GM23248 (cell line): ENCODE measurements at regions not wholly inside any gene's neighbourhood (a gene's known extent, or its start where the extent isn't known, plus 50 kb on each side); places are given as distances from the start of the nearest gene placed in this dataset.

Experiments
- DNase-seq: peaks from one replicate; pipeline ENCODE4 v3.0.0-alpha.2; 2015
- H2AFZ ChIP-seq: fragments of 200-600 bp; sonication (generic); 2 replicates; pipeline ENCODE4 v1.6.1; 2016; ENCODE audit warnings: antibody characterized with exemption
- H3F3A ChIP-seq: fragments of 200-600 bp; sonication (generic); 2 replicates; pipeline ENCODE4 v1.6.1; 2016; ENCODE audit warnings: mild to moderate bottlenecking, antibody characterized with exemption, mixed run types; ENCODE audit not compliant: insufficient read depth
- H3K27ac ChIP-seq: fragments of 200-600 bp; sonication (generic); 2 replicates; pipeline ENCODE4 v1.5.1; 2016; ENCODE audit warnings: mild to moderate bottlenecking
- H3K27me3 ChIP-seq: fragments of 200-600 bp; sonication (generic); replicated peaks from 2 replicates; pipeline ENCODE4 v1.6.1; 2016; ENCODE audit warnings: mild to moderate bottlenecking; ENCODE audit not compliant: insufficient read depth
- H3K36me3 ChIP-seq: fragments of 200-600 bp; sonication (generic); 2 replicates; pipeline ENCODE4 v1.6.1; 2016; ENCODE audit warnings: low read depth, mild to moderate bottlenecking
- H3K4me1 ChIP-seq: fragments of 200-600 bp; sonication (generic); 2 replicates; pipeline ENCODE4 v1.6.1; 2016; ENCODE audit warnings: mild to moderate bottlenecking; ENCODE audit not compliant: insufficient read depth
- H3K4me2 ChIP-seq: fragments of 200-600 bp; sonication (generic); one replicate; pipeline ENCODE4 v1.6.1; 2016; ENCODE audit warnings: mild to moderate bottlenecking; ENCODE audit not compliant: unreplicated experiment
- H3K4me3 ChIP-seq: fragments of 200-600 bp; sonication (generic); 2 replicates; pipeline ENCODE4 v1.5.1; 2016; ENCODE audit warnings: mild to moderate bottlenecking
- H3K79me2 ChIP-seq: fragments of 200-600 bp; sonication (generic); 2 replicates; pipeline ENCODE4 v1.6.1; 2016; ENCODE audit warnings: mild to moderate bottlenecking; ENCODE audit not compliant: insufficient read depth
- H3K9ac ChIP-seq: fragments of 200-600 bp; sonication (generic); 2 replicates; pipeline ENCODE4 v1.6.1; 2016; ENCODE audit warnings: mild to moderate bottlenecking
- H3K9me2 ChIP-seq: fragments of 200-600 bp; sonication (generic); 2 replicates; pipeline ENCODE4 v1.6.1; 2016; ENCODE audit warnings: mixed run types, mild to moderate bottlenecking, moderate library complexity; ENCODE audit not compliant: insufficient read depth
- H3K9me3 ChIP-seq: fragments of 200-600 bp; sonication (generic); one replicate; pipeline ENCODE4 v1.6.1; 2017; ENCODE audit warnings: low read depth
- H4K20me1 ChIP-seq: fragments of 200-600 bp; sonication (generic); 2 replicates; pipeline ENCODE4 v1.6.0; 2016; ENCODE audit not compliant: insufficient read depth
- EZH2 ChIP-seq: fragments of 200-600 bp; sonication (generic); IDR thresholded peaks from 2 replicates; pipeline ENCODE4 v1.6.1; 2018; ENCODE audit warnings: antibody characterized with exemption, mild to moderate bottlenecking; ENCODE audit not compliant: insufficient read depth, poor library complexity, severe bottlenecking
- EZH2phosphoT487 ChIP-seq: fragments of 200-600 bp; sonication (generic); IDR thresholded peaks from 2 replicates; pipeline ENCODE4 v1.6.1; 2018; ENCODE audit warnings: antibody characterized with exemption, moderate library complexity, mild to moderate bottlenecking, low read depth; ENCODE audit not compliant: insufficient read depth
- WGBS, 2 experiments: methylation state at CpG; one replicate each; pipeline ENCODE4 v1.1.6; 2015 to 2017; ENCODE audit warnings: low lambda C conversion rate in 2 of 2, low coverage in 1 of 2; ENCODE audit errors: missing lambda C conversion rate in 2 of 2; 5-methylcytosine and 5-hydroxymethylcytosine counted together
- in situ Hi-C: fragments of 300-500 bp; cut with MboI; formaldehyde crosslinking; loops from 2 replicates; pipeline ENCODE4 v1.15.0; 2020

DNA sequence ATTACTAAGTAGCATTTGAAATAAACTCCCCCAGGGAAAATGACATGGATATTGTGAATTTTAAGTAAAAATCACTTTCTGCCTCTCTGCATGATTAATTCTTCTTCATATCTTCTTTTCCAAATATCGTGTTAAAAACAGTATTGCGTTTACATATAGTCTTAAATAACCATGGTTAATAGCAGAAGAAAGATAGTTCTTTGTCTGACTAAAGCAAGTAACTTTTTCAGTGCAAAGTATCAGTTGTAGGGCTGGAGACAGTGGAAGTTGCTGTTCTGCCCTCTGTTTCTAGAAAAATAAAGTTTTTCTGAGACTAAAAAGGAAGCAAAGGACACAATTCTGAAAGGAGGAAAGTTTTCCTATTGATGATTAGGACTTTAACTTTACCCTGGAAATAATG, 330.2 kb downstream of the NDFIP2 start:
- Histone ChIP-seq H3F3A (peaks cover 8% of the 10 kb centered on the region; the same call in 1 of the 2 replicates), H3K9ac (no peak overlapping the region), H3K4me1 (peaks cover 13% of the 10 kb centered on the region; the same call in 1 of the 2 replicates), H3K36me3 (no peaks in the 10 kb centered on the region), H3K4me3 (no peak overlapping the region), H3K79me2 (no peaks in the 10 kb centered on the region), H4K20me1 (no peaks in the 10 kb centered on the region), H3K27me3 (no peaks in the 10 kb centered on the region), H3K27ac (no peak overlapping the region), H3K4me2 (no peak overlapping the region), H3K9me2 (no peaks in the 10 kb centered on the region), H2AFZ (no peak overlapping the region), H3K9me3 (no peaks in the 10 kb centered on the region)
- in situ Hi-C loops = no loop called here
- TF ChIP-seq EZH2 = no peak
- TF ChIP-seq EZH2phosphoT487 = no peak
- WGBS, 2 experiments = 88 to 98% methylated on average over 2 of the region's 2 CpGs
- DNase-seq = no peak

DNA sequence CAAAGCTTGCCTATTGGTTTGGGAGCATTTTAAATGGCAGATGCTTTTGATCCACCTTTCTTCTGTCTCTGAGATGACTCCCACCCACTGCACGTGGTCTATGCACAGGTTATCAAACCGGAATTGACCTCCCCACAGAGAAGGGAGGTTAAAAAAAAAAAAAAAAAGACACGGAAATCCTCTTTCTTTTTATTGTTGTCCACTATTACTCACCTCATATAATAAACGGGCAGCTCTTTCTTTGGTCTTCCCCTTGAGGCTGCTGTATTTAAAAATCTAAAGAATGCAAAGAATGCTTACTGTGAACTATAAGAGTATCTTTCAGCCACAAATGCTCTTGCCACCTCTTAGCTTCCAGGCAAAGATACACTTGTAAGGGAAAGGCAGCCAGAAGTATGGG, 329.7 kb downstream of the NDFIP2 start:
- Histone ChIP-seq H3K9ac (no peak overlapping the region), H3K4me3 (no peak overlapping the region), H3K27ac (no peak overlapping the region), H3K9me2 (no peaks in the 10 kb centered on the region), H3K79me2 (no peaks in the 10 kb centered on the region), H4K20me1 (no peaks in the 10 kb centered on the region), H3K36me3 (no peaks in the 10 kb centered on the region), H3K27me3 (no peaks in the 10 kb centered on the region), H3K9me3 (no peaks in the 10 kb centered on the region), H3K4me1 (peaks cover 13% of the 10 kb centered on the region; the same call in 1 of the 2 replicates), H2AFZ (no peak overlapping the region), H3K4me2 (no peak overlapping the region), H3F3A (peaks cover 8% of the 10 kb centered on the region; the same call in 1 of the 2 replicates)
- DNase-seq = peak; percentile 48
- 21 to 35% methylated on average over 4 of the region's 4 CpGs for WGBS, 2 experiments
- no peak for TF ChIP-seq EZH2
- TF ChIP-seq EZH2phosphoT487 = no peak
- in situ Hi-C loops = no loop called here

DNA sequence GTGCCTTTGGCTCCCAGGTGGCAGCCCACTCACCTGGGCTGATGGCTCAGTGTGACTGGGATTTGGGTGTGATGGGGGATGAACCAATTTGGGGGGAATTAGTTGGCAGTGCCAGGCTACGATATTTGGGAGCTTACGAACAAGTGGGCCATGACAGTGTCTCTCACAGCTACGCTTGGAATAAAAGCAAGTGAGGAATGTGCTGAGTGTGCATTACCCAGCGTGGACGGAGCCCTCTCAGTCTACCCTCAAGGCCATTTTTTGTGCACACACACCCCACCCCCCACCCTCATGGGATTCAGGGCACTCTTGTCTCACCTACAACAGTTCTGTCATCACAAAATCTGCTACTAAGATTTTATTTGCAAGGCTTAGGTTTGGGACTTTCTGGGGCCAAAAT, 329.1 kb downstream of the NDFIP2 start:
- in situ Hi-C loops = no loop called here
- Histone ChIP-seq H3K4me2 (no peak overlapping the region), H3K9ac (no peak overlapping the region), H3K9me3 (no peaks in the 10 kb centered on the region), H3K9me2 (no peaks in the 10 kb centered on the region), H3K27me3 (no peaks in the 10 kb centered on the region), H3K4me3 (no peak overlapping the region), H3K4me1 (peaks cover 13% of the 10 kb centered on the region; the same call in 1 of the 2 replicates), H4K20me1 (no peaks in the 10 kb centered on the region), H3K79me2 (no peaks in the 10 kb centered on the region), H3F3A (peaks cover 8% of the 10 kb centered on the region; the same call in 1 of the 2 replicates), H2AFZ (no peak overlapping the region), H3K36me3 (no peaks in the 10 kb centered on the region), H3K27ac (no peak overlapping the region)
- TF ChIP-seq EZH2phosphoT487 = no peak
- TF ChIP-seq EZH2 = no peak
- no peak for DNase-seq
- 96 to 98% methylated on average over 5 of the region's 5 CpGs for WGBS, 2 experiments

DNA sequence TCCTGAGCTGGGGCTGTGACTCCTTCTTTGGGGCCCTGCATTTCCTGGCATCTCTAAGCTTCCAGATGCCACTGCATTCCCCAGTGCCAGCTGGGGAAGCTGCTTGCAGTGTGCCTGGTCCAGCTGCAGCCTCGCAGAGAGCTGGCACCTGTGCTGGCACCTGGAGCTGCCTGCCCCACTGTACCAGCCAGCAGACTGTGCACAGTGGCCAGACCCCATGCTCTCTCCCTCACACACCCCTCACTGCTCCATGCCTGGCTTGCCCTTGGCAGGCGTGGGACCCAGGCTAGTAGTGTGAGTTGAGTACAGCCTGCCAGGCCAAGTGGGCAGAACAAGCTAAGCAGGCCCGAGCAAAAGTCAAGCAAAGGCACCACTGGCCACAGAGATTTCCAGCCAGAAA, 327.5 kb downstream of the NDFIP2 start:
- Histone ChIP-seq H3K4me3 (no peak overlapping the region), H3K27ac (no peak overlapping the region), H3K79me2 (no peaks in the 10 kb centered on the region), H3K9me3 (no peaks in the 10 kb centered on the region), H3K36me3 (no peaks in the 10 kb centered on the region), H3K27me3 (no peaks in the 10 kb centered on the region), H3F3A (peaks cover 8% of the 10 kb centered on the region; the same call in 1 of the 2 replicates), H4K20me1 (no peaks in the 10 kb centered on the region), H3K9me2 (no peaks in the 10 kb centered on the region), H3K4me1 (peaks cover 13% of the 10 kb centered on the region; the same call in 1 of the 2 replicates), H2AFZ (no peak overlapping the region), H3K9ac (no peak overlapping the region), H3K4me2 (no peak overlapping the region)
- WGBS, 2 experiments = 83 to 93% methylated on average over 3 of the region's 3 CpGs
- in situ Hi-C loops = no loop called here
- TF ChIP-seq EZH2 (no peak), EZH2phosphoT487 (no peak)
- DNase-seq = no peak

DNA sequence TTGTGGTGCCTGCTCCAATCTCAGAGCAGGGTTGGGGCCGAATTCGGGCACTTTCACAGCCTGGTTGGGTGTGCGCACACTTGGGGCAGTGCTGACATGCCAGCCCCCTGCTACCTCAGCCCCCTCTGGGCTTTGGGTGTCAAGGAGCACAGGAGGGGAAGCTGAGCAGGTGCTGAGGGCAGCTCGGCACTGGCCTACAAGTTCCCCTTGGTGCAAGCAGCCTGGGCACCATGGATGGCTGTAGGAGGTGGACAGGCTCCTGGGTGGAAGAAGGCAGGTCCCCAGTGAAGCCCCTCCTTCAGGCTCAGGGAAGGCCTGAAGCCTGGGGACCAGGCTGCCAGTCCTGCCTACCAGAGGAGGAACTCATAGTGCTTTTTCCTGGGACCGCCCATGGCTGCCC, 326.6 kb downstream of the NDFIP2 start:
- TF ChIP-seq EZH2 = no peak
- no peak for TF ChIP-seq EZH2phosphoT487
- Histone ChIP-seq H3K9me2 (no peaks in the 10 kb centered on the region), H3K9ac (no peak overlapping the region), H3K36me3 (no peaks in the 10 kb centered on the region), H3K79me2 (no peaks in the 10 kb centered on the region), H4K20me1 (no peaks in the 10 kb centered on the region), H3K4me1 (peaks cover 13% of the 10 kb centered on the region; the same call in 1 of the 2 replicates), H3K27ac (no peak overlapping the region), H2AFZ (no peak overlapping the region), H3K27me3 (no peaks in the 10 kb centered on the region), H3F3A (peaks cover 8% of the 10 kb centered on the region; the same call in 1 of the 2 replicates), H3K9me3 (no peaks in the 10 kb centered on the region), H3K4me3 (no peak overlapping the region), H3K4me2 (no peak overlapping the region)
- in situ Hi-C loops = no loop called here
- 67 to 68% methylated on average over 5 of the region's 5 CpGs for WGBS, 2 experiments
- DNase-seq = no peak
